ENCODE measurements at regions not wholly inside any gene's neighbourhood (a gene's known extent, or its start where the extent isn't known, plus 50 kb on each side); places are given as distances from the start of the nearest gene placed in this dataset.

DNA sequence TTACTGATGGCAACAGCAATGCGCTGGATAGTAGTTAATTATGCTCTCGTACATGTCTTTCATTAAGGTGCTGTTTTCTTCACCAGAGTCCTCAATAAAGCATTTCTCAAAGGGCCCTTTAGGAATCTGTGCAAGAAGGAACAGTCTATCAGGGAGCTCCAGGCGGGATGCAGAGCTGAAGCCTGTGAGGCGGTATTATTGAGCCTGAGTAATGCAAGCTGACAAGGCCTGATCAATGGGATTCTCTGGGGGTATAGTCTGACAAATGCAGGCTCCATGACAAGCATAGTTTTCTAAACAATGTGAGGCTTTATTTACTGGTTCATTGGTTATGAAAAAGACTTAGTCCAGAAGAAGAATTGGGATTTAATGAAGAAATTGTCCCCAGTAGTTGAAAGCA is 530.9 kb upstream of the CBLB start:
- no peak overlapping the region for H3K27ac ChIP-seq
- TF ChIP-seq CTCF (conservative IDR thresholded peaks at IDR 0.05) (no peak), ZFX (IDR thresholded peaks at IDR 0.05) (no peak)

- H3K27ac ChIP-seq, result no peak overlapping the region
- TF ChIP-seq ZFX (IDR thresholded peaks at IDR 0.05), result no peak
- no peak for TF ChIP-seq CTCF (conservative IDR thresholded peaks at IDR 0.05)
Observed at GRCh38 chr3:106401666-106402490, 533.1 kb upstream of the CBLB start.

DNA sequence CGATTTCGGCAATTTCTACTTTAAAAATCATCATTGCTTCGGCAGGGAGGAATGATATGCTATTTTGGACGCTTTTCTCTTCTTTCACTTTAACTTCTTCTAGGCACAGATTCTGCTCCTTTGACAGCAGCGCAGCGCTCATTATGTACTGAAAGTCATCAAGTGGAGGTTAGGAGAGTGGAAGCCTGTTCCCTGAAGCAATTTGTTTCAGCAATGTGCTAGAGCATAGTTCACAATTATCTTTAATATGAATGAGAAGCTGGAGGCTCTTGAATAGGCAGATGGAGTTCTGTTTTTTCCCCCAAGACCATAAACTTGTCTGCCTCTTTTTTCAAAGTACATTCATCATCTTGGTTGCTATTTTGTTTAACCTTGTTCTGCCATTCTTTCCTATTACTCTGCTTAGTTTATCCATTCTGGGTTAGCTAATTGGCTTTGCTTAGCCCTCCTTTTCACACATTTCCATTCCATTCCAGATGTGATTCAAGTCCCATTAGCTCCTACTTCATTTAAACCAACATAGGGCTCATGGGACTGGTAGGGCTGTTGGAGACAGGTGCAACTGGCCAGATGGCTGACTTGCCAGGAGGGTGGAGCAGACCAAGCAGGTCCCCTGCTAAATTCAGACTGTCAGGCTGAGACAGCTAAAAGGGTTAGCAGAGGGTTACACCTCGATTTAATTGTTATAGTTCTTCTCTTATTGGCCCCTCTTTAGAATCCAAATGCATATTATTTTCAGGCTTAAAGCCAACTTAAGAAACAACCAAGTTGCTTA is 534.7 kb upstream of the CBLB start:
- TF ChIP-seq ZFX (IDR thresholded peaks at IDR 0.05) (no peak), CTCF (conservative IDR thresholded peaks at IDR 0.05) (no peak)
- no peak overlapping the region for H3K27ac ChIP-seq

DNA sequence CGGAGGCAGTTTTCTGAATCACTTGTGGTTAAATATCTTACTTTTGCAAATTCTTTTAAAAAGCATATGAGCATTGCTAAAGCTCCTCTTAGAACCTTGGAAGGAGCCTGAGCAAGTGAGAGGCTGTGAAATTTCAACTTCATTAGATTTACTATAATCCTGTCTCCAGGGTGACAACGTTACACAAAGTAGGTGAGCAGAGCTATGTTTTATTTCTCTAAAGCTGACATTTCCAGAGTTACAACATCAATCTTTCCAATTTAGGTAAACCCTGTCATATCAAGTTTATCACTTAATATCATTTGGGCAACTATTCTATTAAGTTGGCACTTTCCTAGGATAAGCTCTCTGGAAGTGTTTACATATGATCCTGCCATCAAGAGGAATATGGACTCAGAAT is 544.9 kb upstream of the CBLB start:
- no peak for TF ChIP-seq ZFX (IDR thresholded peaks at IDR 0.05)
- no peak overlapping the region for H3K27ac ChIP-seq

GRCh38 chr3:106420628-106421027 is 551.8 kb upstream of the CBLB start:
- TF ChIP-seq ZFX (IDR thresholded peaks at IDR 0.05) (no peak), CTCF (conservative IDR thresholded peaks at IDR 0.05) (no peak)
- H3K27ac ChIP-seq, result no peak overlapping the region

DNA sequence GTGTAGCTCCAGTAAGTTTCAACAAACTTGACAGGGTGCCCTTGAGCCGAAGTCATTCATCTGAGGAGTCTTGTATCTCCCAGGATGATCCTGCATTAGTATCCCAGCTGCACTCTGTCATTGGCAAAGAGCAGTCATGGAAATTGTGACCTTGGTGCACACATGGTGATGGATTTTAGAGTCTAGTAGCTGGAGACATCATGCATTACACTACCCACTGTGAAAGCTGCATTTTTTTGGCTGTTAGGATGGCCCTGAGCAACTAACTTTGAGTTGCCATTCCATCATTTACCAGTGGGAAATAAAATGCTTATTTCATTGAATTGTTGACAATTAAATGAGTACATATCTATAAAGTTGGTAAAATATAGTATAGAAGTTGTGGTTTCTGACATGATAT is 552.6 kb upstream of the CBLB start:
- no peak overlapping the region for H3K27ac ChIP-seq
- TF ChIP-seq ZFX (IDR thresholded peaks at IDR 0.05) (no peak), CTCF (conservative IDR thresholded peaks at IDR 0.05) (no peak)

GRCh38 chr3:106421909-106422308 is 553.1 kb upstream of the CBLB start:
- H3K27ac ChIP-seq, result no peak overlapping the region
- TF ChIP-seq CTCF (conservative IDR thresholded peaks at IDR 0.05) (no peak), ZFX (IDR thresholded peaks at IDR 0.05) (no peak)
